GM23248 (cell line): ENCODE measurements at regions not wholly inside any gene's neighbourhood (a gene's known extent, or its start where the extent isn't known, plus 50 kb on each side); places are given as distances from the start of the nearest gene placed in this dataset.

Experiments used
- DNase-seq: peaks from one replicate; pipeline ENCODE4 v3.0.0-alpha.2; 2015
- H2AFZ ChIP-seq: fragments of 200-600 bp; sonication (generic); 2 replicates; pipeline ENCODE4 v1.6.1; 2016; ENCODE audit warnings: antibody characterized with exemption
- H3F3A ChIP-seq: fragments of 200-600 bp; sonication (generic); 2 replicates; pipeline ENCODE4 v1.6.1; 2016; ENCODE audit warnings: mild to moderate bottlenecking, antibody characterized with exemption, mixed run types; ENCODE audit not compliant: insufficient read depth
- H3K27ac ChIP-seq: fragments of 200-600 bp; sonication (generic); 2 replicates; pipeline ENCODE4 v1.5.1; 2016; ENCODE audit warnings: mild to moderate bottlenecking
- H3K27me3 ChIP-seq: fragments of 200-600 bp; sonication (generic); replicated peaks from 2 replicates; pipeline ENCODE4 v1.6.1; 2016; ENCODE audit warnings: mild to moderate bottlenecking; ENCODE audit not compliant: insufficient read depth
- H3K36me3 ChIP-seq: fragments of 200-600 bp; sonication (generic); 2 replicates; pipeline ENCODE4 v1.6.1; 2016; ENCODE audit warnings: low read depth, mild to moderate bottlenecking
- H3K4me1 ChIP-seq: fragments of 200-600 bp; sonication (generic); 2 replicates; pipeline ENCODE4 v1.6.1; 2016; ENCODE audit warnings: mild to moderate bottlenecking; ENCODE audit not compliant: insufficient read depth
- H3K4me2 ChIP-seq: fragments of 200-600 bp; sonication (generic); one replicate; pipeline ENCODE4 v1.6.1; 2016; ENCODE audit warnings: mild to moderate bottlenecking; ENCODE audit not compliant: unreplicated experiment
- H3K4me3 ChIP-seq: fragments of 200-600 bp; sonication (generic); 2 replicates; pipeline ENCODE4 v1.5.1; 2016; ENCODE audit warnings: mild to moderate bottlenecking
- H3K79me2 ChIP-seq: fragments of 200-600 bp; sonication (generic); 2 replicates; pipeline ENCODE4 v1.6.1; 2016; ENCODE audit warnings: mild to moderate bottlenecking; ENCODE audit not compliant: insufficient read depth
- H3K9ac ChIP-seq: fragments of 200-600 bp; sonication (generic); 2 replicates; pipeline ENCODE4 v1.6.1; 2016; ENCODE audit warnings: mild to moderate bottlenecking
- H3K9me2 ChIP-seq: fragments of 200-600 bp; sonication (generic); 2 replicates; pipeline ENCODE4 v1.6.1; 2016; ENCODE audit warnings: mixed run types, mild to moderate bottlenecking, moderate library complexity; ENCODE audit not compliant: insufficient read depth
- H3K9me3 ChIP-seq: fragments of 200-600 bp; sonication (generic); one replicate; pipeline ENCODE4 v1.6.1; 2017; ENCODE audit warnings: low read depth
- H4K20me1 ChIP-seq: fragments of 200-600 bp; sonication (generic); 2 replicates; pipeline ENCODE4 v1.6.0; 2016; ENCODE audit not compliant: insufficient read depth
- EZH2 ChIP-seq: fragments of 200-600 bp; sonication (generic); IDR thresholded peaks from 2 replicates; pipeline ENCODE4 v1.6.1; 2018; ENCODE audit warnings: antibody characterized with exemption, mild to moderate bottlenecking; ENCODE audit not compliant: insufficient read depth, poor library complexity, severe bottlenecking
- EZH2phosphoT487 ChIP-seq: fragments of 200-600 bp; sonication (generic); IDR thresholded peaks from 2 replicates; pipeline ENCODE4 v1.6.1; 2018; ENCODE audit warnings: antibody characterized with exemption, moderate library complexity, mild to moderate bottlenecking, low read depth; ENCODE audit not compliant: insufficient read depth
- WGBS, 2 experiments: methylation state at CpG; one replicate each; pipeline ENCODE4 v1.1.6; 2015 to 2017; ENCODE audit warnings: low lambda C conversion rate in 2 of 2, low coverage in 1 of 2; ENCODE audit errors: missing lambda C conversion rate in 2 of 2; 5-methylcytosine and 5-hydroxymethylcytosine counted together
- in situ Hi-C: fragments of 300-500 bp; cut with MboI; formaldehyde crosslinking; loops from 2 replicates; pipeline ENCODE4 v1.15.0; 2020

GRCh38 chr2:74079522-74080341, 68.0 kb downstream of the BOLA3 start:
- H3K4me2 ChIP-seq = no peak overlapping the region
- no peaks in the 10 kb centered on the region for H4K20me1 ChIP-seq
- no peaks in the 10 kb centered on the region for H3K79me2 ChIP-seq
- DNase-seq = no peak
- TF ChIP-seq EZH2 (no peak), EZH2phosphoT487 (no peak)
- in situ Hi-C loops = no loop called here
- no peaks in the 10 kb centered on the region for H3K9me2 ChIP-seq
- no peaks in the 10 kb centered on the region for H3K27me3 ChIP-seq
- no peaks in the 10 kb centered on the region for H3K9me3 ChIP-seq
- no peaks in the 10 kb centered on the region for H3F3A ChIP-seq
- H3K4me1 ChIP-seq = peaks cover 7% of the 10 kb centered on the region; the same call in 1 of the 2 replicates
- 90 to 96% methylated on average over 8 of the region's 8 CpGs for WGBS, 2 experiments
- no peak overlapping the region for H3K9ac ChIP-seq
- H3K36me3 ChIP-seq = no peaks in the 10 kb centered on the region
- H3K4me3 ChIP-seq = no peak overlapping the region
- no peak overlapping the region for H2AFZ ChIP-seq
- H3K27ac ChIP-seq = no peak overlapping the region

DNA sequence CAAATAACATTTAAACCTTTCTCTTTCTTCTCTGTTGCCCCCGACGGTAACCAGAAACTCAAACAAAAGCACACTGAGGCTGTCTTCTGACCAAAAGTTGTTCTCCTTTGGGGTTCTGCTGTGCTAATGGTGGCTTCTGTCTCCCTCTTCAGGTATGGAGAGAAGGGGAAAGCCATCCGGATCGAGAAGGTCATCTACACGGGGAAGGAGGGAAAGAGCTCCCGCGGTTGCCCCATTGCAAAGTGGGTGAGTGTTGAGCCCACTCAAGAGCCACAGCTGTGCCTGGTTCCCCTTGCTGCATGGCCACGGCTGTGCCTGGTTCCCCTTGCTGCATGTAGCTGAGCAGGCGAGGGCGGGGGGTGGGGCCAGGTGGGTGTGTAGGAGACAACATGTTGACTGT, 67.4 kb downstream of the BOLA3 start:
- H3K79me2 ChIP-seq = no peaks in the 10 kb centered on the region
- no peaks in the 10 kb centered on the region for H3K27me3 ChIP-seq
- H3K4me2 ChIP-seq = no peak overlapping the region
- no peaks in the 10 kb centered on the region for H3K36me3 ChIP-seq
- 77 to 81% methylated on average over 10 of the region's 10 CpGs for WGBS, 2 experiments
- no peak overlapping the region for H3K4me3 ChIP-seq
- in situ Hi-C loops = no loop called here
- no peak overlapping the region for H3K9ac ChIP-seq
- H2AFZ ChIP-seq = no peak overlapping the region
- H3F3A ChIP-seq = no peaks in the 10 kb centered on the region
- peaks cover 7% of the 10 kb centered on the region; the same call in 1 of the 2 replicates for H3K4me1 ChIP-seq
- H3K9me2 ChIP-seq = no peaks in the 10 kb centered on the region
- no peaks in the 10 kb centered on the region for H4K20me1 ChIP-seq
- TF ChIP-seq EZH2phosphoT487 = no peak
- no peak for TF ChIP-seq EZH2
- no peak for DNase-seq
- no peak overlapping the region for H3K27ac ChIP-seq
- no peaks in the 10 kb centered on the region for H3K9me3 ChIP-seq

DNA sequence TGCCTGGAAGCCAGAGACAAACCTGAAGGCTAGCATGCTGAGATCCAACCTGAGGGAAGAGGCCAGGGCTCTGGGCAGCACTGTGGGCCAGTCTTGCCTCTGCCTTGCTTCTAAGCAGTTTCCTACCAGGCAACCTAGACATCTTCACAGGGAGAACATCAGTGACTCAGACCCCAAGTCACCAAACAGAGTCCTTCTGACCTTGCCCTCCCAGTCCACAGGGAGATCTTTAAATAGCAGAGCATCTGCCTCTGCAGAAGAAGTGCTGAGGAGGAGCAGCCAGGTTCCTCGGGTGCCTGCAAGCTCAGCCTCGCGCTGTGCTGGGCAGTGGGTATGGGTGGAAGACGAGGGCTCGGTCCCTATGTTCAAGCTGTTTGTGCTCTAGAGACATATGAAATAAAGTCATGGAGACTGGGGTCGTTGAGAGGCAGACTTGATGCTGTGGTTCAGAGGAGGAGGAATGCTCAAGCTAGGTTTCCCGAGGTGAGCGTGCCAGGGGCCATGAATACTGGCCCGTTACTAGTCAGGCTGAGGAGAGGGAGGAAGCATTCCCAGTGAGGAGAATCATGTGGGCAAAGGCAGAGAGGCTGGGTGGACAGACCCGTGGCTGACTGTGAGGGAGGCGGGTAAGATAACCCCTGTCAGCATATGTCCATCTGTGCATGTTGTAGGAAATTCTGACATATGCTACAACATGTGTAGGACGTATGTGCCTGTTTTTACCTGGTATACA, 66.5 kb downstream of the BOLA3 start:
- in situ Hi-C loops = no loop called here
- peak; percentile 37 for DNase-seq
- WGBS, 2 experiments = 84 to 88% methylated on average over 12 of the region's 12 CpGs

GRCh38 chr2:74081763-74082110, 66.0 kb downstream of the BOLA3 start:
- DNase-seq = no peak
- Histone ChIP-seq H4K20me1 (no peaks in the 10 kb centered on the region), H3K9me2 (no peaks in the 10 kb centered on the region), H3F3A (no peaks in the 10 kb centered on the region), H3K36me3 (no peaks in the 10 kb centered on the region), H3K4me3 (no peak overlapping the region), H2AFZ (no peak overlapping the region), H3K4me2 (no peak overlapping the region), H3K27ac (no peak overlapping the region), H3K9ac (no peak overlapping the region), H3K27me3 (no peaks in the 10 kb centered on the region), H3K4me1 (peaks cover 7% of the 10 kb centered on the region; the same call in 1 of the 2 replicates), H3K79me2 (no peaks in the 10 kb centered on the region), H3K9me3 (no peaks in the 10 kb centered on the region)
- no peak for TF ChIP-seq EZH2phosphoT487
- TF ChIP-seq EZH2 = no peak
- WGBS, 2 experiments = 98 to 100% methylated on average over 2 of the region's 2 CpGs
- in situ Hi-C loops = no loop called here

More for the DNA sequence above, 66.5 kb downstream of the BOLA3 start:
- H3K4me1 ChIP-seq = peaks cover 7% of the 10 kb centered on the region; the same call in 1 of the 2 replicates
- H3K27ac ChIP-seq = no peak overlapping the region
- no peaks in the 10 kb centered on the region for H4K20me1 ChIP-seq
- no peak overlapping the region for H3K9ac ChIP-seq
- no peak overlapping the region for H3K4me3 ChIP-seq
- no peaks in the 10 kb centered on the region for H3K9me2 ChIP-seq
- H3K9me3 ChIP-seq = no peaks in the 10 kb centered on the region
- H3K36me3 ChIP-seq = no peaks in the 10 kb centered on the region
- H3K27me3 ChIP-seq = no peaks in the 10 kb centered on the region
- no peaks in the 10 kb centered on the region for H3F3A ChIP-seq
- H3K79me2 ChIP-seq = no peaks in the 10 kb centered on the region
- H2AFZ ChIP-seq = no peak overlapping the region
- H3K4me2 ChIP-seq = no peak overlapping the region
- no peak for TF ChIP-seq EZH2phosphoT487
- TF ChIP-seq EZH2 = no peak
